ENCODE measurements at regions not wholly inside any gene's neighbourhood (a gene's known extent, or its start where the extent isn't known, plus 50 kb on each side); places are given as distances from the start of the nearest gene placed in this dataset.
A peak's percentile ranks its signal among the peaks of the same experiment; 100 is the strongest.

DNA sequence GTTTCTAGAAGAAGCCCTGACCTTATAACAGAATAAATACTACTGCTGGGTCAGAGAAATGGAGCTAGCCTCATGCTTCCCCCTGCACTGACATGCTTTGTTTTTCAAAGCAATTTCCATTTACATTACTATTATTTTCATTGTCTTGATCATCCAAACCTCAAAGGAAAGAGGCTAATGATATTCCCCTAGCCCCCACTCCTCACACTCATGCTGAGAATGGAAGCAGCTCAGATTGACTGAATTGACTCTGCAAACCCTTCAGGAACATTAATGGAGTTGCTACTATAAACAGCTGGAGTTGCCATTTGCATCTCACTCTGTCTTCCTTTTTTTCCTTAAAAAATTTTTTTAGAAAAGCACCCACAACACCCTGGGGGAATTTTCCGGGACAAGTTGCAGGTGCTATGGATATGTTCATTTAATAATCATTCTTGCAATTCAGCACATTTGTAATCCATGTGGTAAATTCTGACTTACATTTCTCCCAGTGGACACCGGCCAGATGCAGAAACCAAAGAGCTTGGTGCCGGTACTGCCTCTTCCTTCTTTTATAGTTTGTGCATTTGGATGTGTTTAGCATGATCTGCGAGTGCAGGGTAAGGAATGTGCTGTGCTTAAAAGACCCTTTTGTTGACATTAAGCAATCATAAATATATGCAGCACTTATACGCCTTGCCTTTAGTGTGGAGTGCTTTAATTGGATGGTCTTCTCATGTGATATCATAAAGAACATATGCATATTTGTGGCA is 103.3 kb upstream of the OSR1 start:
- no peaks in the 10 kb centered on the region for H3K9me3 ChIP-seq
- no peak for DNase-seq
- ATAC-seq, result no peak
- H3K36me3 ChIP-seq (ENCODE audit: insufficient read depth in 1 of 2, low read depth in 1 of 2), result no peaks in the 10 kb centered on the region
- no peak overlapping the region for H3K4me3 ChIP-seq
- TF ChIP-seq, protein P1, sequence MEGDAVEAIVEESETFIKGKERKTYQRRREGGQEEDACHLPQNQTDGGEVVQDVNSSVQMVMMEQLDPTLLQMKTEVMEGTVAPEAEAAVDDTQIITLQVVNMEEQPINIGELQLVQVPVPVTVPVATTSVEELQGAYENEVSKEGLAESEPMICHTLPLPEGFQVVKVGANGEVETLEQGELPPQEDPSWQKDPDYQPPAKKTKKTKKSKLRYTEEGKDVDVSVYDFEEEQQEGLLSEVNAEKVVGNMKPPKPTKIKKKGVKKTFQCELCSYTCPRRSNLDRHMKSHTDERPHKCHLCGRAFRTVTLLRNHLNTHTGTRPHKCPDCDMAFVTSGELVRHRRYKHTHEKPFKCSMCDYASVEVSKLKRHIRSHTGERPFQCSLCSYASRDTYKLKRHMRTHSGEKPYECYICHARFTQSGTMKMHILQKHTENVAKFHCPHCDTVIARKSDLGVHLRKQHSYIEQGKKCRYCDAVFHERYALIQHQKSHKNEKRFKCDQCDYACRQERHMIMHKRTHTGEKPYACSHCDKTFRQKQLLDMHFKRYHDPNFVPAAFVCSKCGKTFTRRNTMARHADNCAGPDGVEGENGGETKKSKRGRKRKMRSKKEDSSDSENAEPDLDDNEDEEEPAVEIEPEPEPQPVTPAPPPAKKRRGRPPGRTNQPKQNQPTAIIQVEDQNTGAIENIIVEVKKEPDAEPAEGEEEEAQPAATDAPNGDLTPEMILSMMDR (IDR thresholded peaks at IDR 0.05), result no peak
- H3K4me1 ChIP-seq, result peaks cover 13% of the 10 kb centered on the region
- H3K27me3 ChIP-seq (ENCODE audit: insufficient read depth in 3 of 3, low read length in 2 of 3), result no peaks in the 10 kb centered on the region
- H3K27ac ChIP-seq, result no peak overlapping the region
- intact Hi-C loops (cut with DNase I), result no loop called here
- WGBS, 3 donors, result 33 to 41% (median 38%) methylated on average over 5 of the region's 5 CpGs

DNA sequence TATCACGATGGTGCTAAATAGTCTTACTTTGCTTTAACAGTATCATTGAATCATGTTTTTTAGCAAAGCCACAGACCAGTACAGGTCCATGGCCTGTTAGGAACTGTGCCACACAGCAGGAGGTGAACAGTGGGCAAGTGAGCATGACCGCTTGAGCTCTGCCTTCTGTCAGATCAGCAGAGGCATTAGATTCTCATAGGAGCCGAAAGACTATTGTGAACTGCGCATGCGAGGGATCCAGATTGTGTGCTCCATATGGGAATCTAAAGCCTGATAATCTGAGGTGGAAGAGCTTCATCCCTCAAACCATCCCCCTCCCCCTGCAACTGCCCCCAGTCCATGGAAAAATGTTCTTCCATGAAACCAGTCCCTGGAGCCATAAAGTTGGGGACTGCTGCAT is 102.3 kb upstream of the OSR1 start:
- intact Hi-C loops (cut with DNase I), result no loop called here
- TF ChIP-seq, protein P1 (IDR thresholded peaks at IDR 0.05), result no peak
- Histone ChIP-seq H3K36me3 (ENCODE audit: insufficient read depth in 1 of 2, low read depth in 1 of 2) (no peaks in the 10 kb centered on the region), H3K4me1 (peaks cover 13% of the 10 kb centered on the region), H3K27ac (no peak overlapping the region), H3K9me3 (no peaks in the 10 kb centered on the region), H3K27me3 (ENCODE audit: insufficient read depth in 3 of 3, low read length in 2 of 3) (no peaks in the 10 kb centered on the region), H3K4me3 (no peak overlapping the region)
- WGBS, 3 donors, result 92 to 98% (median 97%) methylated on average over 5 of the region's 5 CpGs
- no peak for DNase-seq
- no peak for ATAC-seq

DNA sequence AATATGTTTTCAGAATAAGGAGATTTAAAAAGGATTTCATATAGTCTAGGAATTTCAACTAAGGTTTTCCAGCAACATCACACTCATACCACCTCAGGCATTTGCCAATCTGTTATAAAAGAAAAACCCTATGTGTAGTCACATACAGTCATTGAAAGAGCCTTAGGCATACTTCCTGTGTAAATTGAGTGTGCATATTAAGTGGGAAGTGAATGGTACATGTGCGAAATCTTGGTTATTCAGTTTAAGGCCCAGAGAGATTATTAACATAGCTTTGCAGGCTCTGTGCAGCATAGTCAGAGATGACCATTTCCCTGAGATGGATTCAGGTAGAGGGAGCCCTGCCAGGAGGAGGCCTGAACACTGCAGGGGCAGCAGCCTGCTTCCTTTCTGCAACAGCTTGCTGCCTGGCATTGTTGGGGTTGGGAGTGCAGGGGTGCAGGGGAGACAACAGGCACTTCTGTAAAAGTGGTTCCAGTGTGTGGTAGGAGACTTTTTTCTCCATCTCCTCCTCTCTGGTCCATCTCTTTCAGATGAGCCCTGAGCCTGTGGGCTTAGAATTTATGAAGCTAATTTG is 100.1 kb upstream of the OSR1 start:
- DNase-seq (no peak), ATAC-seq (no peak)
- H3K4me1 ChIP-seq, result peaks cover 13% of the 10 kb centered on the region
- no peak overlapping the region for H3K4me3 ChIP-seq
- TF ChIP-seq, protein P1 (IDR thresholded peaks at IDR 0.05), result no peak
- H3K27me3 ChIP-seq (ENCODE audit: insufficient read depth in 3 of 3, low read length in 2 of 3), result no peaks in the 10 kb centered on the region
- peaks cover 10% of the 10 kb centered on the region for H3K9me3 ChIP-seq
- 91 to 97% (median 94%) methylated on average over 1 of the region's 1 CpG for WGBS, 3 donors
- H3K27ac ChIP-seq, result no peak overlapping the region
- H3K36me3 ChIP-seq (ENCODE audit: insufficient read depth in 1 of 2, low read depth in 1 of 2), result no peaks in the 10 kb centered on the region
- intact Hi-C loops (cut with DNase I), result no loop called here

DNA sequence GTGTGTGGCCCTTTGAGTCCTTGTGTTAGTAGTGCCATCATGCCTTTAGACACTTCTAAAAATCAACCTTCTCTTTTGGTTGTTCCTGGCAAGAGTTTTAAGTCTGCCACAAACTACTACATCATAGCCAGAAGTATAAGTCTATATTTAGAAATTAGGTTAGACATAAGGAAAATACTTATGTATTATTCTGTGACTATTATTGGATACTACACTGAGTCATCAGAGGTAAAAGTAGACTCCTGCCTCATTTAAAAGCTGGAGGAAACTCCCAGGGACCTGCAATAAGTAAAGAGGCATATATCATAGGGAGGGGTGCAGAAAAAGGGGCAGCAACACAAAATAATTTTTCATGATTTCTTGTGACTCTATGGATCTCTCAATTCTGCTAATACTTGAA is 99.4 kb upstream of the OSR1 start:
- Histone ChIP-seq H3K4me1 (peaks cover 13% of the 10 kb centered on the region), H3K27ac (no peak overlapping the region), H3K4me3 (no peak overlapping the region), H3K9me3 (peaks cover 14% of the 10 kb centered on the region), H3K36me3 (ENCODE audit: insufficient read depth in 1 of 2, low read depth in 1 of 2) (no peaks in the 10 kb centered on the region), H3K27me3 (ENCODE audit: insufficient read depth in 3 of 3, low read length in 2 of 3) (no peaks in the 10 kb centered on the region)
- TF ChIP-seq, protein P1 (IDR thresholded peaks at IDR 0.05), result no peak
- intact Hi-C loops (cut with DNase I), result no loop called here
- ATAC-seq, result peak in 3 of 4 donors; percentile 79 to 96 (median 96)
- DNase-seq, result no peak
